GM21576 (cell line): ENCODE measurements at regions not wholly inside any gene's neighbourhood (a gene's known extent, or its start where the extent isn't known, plus 50 kb on each side); places are given as distances from the start of the nearest gene placed in this dataset.

Source experiments
- ATAC-seq: cut with Tn5 transposase; IDR thresholded peaks from one replicate; pipeline ENCODE4 v1.9.1; 2021; ENCODE audit warnings: mild to moderate bottlenecking, moderate library complexity; ENCODE audit not compliant: unreplicated experiment

DNA sequence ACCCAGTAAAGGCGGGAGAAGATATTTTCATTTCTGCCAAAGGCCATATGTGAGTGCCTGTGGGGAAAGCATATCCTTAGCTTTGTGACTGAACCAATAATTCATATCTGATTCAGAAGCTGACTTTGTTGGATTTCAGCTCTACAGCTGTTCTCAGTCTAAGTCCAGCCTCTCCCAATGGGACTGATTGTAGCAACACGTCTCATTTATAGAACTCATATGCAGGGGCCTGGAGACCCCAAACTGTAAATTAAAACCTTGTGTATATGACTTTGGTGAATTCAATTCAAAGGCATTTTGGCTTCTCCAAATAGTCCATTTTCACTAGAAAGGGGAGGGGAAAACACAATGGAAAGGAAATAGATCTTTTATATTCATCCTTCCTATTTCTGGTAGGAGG, 250.4 kb upstream of the SORL1-AS1 start:
- ATAC-seq: no peak

DNA sequence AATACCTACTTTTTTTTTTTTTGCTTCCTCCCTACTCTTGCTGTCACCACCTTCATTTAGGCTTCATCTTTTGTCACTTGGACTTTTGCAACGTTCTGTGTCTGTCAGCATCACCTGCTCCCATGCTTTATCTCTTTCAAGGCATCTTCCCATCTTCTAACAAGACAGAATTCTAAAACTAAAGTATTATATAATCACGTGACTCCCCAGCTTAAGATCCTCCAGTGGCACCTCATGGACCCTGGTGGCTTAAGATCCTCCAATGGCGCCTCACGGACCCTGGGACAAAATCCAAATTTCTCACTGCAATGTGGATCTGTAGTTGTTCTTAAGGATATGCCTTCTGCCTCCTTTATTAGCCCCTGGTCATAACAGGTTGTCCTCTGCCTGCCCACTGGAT, 248.2 kb upstream of the SORL1-AS1 start:
- ATAC-seq: no peak

DNA sequence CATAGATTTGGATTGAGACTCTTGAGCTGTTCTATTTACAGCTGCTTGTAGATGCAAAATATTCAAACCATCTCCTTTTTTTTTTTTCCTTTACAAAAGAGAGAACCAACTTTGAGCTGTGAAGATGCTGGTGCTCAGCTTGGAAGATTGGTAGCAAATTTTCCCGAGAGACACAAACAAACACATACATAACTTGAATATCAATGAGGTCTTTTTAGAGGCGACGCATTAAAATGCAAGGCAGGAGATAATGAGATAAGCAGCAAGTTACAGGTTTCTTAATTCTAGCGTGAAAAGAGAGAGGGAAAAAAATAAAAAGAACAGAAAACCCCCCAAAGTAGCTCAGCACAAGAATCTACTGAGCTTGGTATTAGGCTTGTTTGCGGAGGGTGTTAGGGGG, 247.0 kb upstream of the SORL1-AS1 start:
- ATAC-seq: no peak

DNA sequence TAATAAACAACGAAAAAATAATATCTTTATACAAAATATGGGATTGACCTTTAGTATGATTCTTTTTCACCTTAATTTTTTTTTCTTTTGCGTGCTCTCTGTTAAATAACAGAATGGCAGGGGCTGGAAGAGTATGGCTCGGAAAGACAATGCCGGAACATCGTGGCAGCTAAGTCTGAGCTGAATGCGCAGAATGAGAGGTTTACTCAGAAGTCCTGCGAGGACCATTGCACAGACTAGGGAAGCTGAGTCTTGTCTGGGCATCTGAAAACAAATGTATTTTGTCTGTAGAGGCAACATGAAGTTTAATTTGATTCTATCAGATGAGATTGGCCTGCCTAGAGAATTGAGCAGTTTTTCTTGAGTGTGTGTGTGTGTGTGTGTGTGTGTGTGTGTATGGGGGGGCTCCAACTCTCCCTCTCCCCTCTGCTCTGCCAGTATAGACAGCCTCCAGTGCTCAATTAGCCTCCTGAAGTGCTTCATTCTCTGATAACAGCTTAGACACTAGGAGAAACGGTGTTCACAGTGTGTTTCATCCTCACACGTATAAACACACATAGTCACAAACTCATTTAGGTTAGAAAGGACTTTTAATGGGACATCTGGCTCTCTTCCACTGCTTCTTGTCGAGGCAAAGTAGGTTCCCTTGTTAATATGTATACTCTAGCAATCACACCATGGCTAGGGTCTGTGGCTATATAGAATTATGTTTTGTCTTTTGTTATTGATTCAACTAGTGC, 244.3 kb upstream of the SORL1-AS1 start:
- ATAC-seq: no peak

DNA sequence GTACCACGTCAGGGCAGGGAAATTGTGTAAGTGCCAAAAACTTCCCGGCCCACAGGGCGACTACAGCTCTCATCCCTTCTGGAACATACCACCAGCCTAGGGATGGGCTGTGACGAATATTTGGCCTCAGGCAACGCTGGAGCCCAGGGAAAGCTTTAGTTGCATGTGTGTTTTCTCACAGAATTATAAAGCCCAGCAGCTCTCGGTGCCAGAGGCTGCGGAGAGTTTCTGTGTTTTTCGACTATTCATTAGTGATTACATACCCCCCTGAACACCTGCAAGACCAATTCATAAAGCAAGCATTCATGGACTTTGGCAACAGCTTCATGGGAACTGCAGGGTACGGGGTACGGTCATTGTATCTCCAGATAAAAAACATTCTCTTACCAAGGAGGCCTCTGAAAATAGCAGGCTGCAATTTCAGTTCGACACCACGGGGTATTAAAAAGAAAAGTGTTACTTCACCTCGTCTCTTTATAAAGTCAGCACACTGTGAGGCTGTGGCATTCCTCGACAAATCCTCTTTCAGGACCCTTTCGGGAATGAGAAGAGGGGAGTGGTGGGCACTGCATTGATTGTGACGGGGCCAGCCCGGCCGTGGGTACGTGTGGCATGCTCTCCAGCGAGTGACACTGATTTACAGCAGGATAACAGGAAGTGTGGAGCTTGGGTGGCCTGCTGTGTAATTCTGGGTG, 243.6 kb upstream of the SORL1-AS1 start:
- no peak for ATAC-seq

DNA sequence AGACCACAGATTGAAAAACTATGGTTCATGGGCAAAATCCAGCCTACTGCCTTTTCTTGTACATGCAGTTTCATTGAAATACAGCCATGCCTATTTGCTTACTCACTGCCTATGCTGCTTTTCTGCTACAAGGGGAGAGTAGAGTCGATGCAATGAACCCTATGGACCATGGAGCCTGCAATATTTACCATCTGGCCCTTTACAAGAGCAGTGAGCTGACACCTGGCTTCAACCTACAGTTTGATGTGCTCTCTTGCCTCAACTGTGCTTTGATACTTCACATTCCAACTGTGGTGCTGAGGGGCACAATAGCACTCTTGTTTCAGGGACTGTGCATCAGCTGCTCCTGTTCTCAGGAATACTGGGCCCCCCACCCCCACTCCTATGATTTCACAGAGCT, 239.5 kb upstream of the SORL1-AS1 start:
- no peak for ATAC-seq

DNA sequence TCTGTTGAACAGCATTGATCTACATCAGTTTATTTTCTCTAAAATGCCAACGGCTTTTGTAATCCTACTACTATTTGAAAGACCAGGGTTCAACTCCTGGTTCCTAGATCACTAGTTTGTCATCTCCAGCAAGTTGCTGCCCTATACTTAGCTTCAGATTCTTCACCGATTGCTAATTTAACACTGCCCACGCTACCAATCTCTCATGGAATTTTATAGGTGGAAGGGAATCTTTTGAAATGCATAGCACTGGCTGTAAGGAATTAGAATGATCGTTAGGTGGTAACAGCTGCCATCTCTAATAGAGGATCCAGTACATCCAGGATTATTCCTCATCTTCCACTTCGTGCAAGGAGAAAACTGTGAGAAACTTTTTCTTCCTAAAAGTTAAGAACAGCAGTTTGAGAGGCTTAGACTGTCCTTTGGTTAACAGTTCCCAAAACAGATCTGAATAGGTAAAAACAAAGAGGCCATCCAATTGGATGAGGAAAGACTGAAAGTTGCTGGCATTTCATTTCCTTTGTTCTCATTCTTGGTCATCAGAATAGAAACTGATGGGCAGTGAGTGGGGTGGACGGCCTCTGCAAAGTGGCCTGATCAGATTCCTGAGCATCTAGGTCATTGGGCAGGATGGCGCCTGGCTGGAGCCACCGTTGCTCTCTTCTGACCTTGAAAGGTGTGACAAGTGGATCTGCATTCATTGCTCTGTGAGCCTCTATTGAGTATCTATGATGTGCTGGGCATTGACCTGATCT, 236.3 kb upstream of the SORL1-AS1 start:
- ATAC-seq: no peak

DNA sequence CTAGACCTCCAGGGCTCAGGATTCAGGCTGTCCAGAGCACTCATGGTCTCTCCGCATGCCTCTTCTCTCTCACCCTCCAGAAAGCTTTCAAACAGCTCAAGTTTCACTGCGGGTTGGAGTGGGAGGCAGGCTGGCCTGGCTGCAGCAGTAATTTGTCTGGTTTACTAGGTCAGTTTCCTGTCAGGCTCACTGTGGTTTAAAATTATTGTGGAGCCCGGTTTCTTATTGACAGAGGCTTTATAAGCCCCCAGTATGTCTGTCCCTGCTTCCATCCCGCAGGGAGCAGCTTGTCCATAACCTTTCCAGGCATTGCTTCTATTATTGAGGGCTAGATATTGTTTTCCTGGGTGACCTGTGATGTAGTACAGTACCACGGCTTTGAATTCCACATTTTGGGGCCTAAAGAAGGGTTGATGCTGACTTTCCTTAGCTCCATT, 235.3 kb upstream of the SORL1-AS1 start:
- ATAC-seq: no peak

DNA sequence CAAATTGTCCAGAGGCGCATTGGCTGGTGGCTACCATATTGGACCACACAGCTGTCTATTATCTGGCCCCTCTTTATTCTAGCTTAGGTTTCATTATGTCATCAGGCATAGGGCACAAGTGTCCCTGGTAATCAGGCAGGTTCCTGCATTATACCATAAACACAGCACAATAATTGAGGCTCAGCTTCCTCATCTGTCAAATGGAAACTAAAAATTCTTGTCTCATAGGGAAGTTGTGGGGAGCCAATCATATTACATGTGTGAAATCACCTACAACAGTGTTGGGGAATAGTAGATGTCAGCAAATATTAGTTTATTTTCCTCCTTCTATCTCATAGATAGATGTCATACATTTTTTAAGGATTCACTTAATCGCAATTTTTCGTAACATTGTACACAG, 231.0 kb upstream of the SORL1-AS1 start:
- no peak for ATAC-seq
